ENCODE measurements at regions not wholly inside any gene's neighbourhood (a gene's known extent, or its start where the extent isn't known, plus 50 kb on each side); places are given as distances from the start of the nearest gene placed in this dataset.
A peak's percentile ranks its signal among the peaks of the same experiment; 100 is the strongest.

DNA sequence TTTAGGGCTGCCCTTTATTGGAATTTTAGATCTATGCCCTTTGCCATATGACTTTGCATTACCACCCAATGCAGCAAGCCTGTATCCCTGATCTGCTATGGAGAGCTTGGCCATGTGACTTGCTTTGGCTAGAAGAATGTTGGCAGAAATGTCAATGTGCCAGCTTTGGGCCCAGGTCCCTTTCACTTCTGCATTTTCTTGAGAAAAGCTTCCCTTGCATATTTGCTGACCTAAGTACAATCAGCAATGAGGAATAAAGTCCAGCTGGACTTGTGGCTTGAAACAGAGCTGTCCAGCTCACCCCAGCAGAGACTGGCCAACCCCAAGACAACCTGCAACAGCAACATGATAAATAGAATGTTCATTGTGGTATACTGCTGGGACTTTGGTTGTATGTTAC is 135.9 kb downstream of the PAH start:
- Mint-ChIP-seq H3K9me3 (ENCODE audit: low read depth, unreplicated experiment) (no peaks in the 10 kb centered on the region), H3K4me1 (ENCODE audit: low read depth, unreplicated experiment) (no peaks in the 10 kb centered on the region), H3K36me3 (ENCODE audit: insufficient read depth, unreplicated experiment) (no peaks in the 10 kb centered on the region), H3K4me3 (ENCODE audit: low read depth, unreplicated experiment) (no peak overlapping the region), H3K27ac (ENCODE audit: unreplicated experiment) (no peak overlapping the region), H3K27me3 (ENCODE audit: unreplicated experiment) (no peaks in the 10 kb centered on the region)
- intact Hi-C loops (cut with micrococcal nuclease; ENCODE audit: unreplicated experiment): no loop called here
- TF ChIP-seq, protein P1, sequence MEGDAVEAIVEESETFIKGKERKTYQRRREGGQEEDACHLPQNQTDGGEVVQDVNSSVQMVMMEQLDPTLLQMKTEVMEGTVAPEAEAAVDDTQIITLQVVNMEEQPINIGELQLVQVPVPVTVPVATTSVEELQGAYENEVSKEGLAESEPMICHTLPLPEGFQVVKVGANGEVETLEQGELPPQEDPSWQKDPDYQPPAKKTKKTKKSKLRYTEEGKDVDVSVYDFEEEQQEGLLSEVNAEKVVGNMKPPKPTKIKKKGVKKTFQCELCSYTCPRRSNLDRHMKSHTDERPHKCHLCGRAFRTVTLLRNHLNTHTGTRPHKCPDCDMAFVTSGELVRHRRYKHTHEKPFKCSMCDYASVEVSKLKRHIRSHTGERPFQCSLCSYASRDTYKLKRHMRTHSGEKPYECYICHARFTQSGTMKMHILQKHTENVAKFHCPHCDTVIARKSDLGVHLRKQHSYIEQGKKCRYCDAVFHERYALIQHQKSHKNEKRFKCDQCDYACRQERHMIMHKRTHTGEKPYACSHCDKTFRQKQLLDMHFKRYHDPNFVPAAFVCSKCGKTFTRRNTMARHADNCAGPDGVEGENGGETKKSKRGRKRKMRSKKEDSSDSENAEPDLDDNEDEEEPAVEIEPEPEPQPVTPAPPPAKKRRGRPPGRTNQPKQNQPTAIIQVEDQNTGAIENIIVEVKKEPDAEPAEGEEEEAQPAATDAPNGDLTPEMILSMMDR (IDR thresholded peaks at IDR 0.05; ENCODE audit: unreplicated experiment): no peak
- BruUV-seq (replicated peaks): no TSS peak
- no peak for DNase-seq
- CTCF ChIA-PET: interaction anchor here (0.7 kb wide), 1 partner anchor 481 kb away, joined by 4 read pairs; no protein-coding TSS in a partner anchor

DNA sequence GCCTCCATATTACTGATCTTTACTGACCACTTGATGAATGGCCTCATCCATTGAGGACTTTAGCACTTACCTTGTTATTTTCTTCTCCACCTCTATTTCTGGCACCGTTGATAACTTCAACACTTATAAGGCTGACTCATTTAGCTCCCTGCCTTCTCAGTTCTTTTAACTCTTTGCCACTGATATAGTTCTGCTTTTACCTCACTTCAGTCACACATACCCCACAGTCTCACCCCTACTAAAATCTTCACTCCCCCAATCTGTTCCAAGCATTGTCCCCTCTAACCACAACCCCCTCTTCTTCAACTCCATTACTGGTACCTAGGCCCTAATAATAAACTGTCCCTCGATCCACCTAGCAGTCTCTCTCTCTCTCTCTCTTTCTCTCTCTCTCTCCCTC is 141.0 kb downstream of the PAH start:
- H3K4me3 Mint-ChIP-seq (ENCODE audit: low read depth, unreplicated experiment): no peak overlapping the region
- CTCF ChIA-PET: no interaction called here
- TF ChIP-seq, protein P1 (IDR thresholded peaks at IDR 0.05; ENCODE audit: unreplicated experiment): no peak
- intact Hi-C loops (cut with micrococcal nuclease; ENCODE audit: unreplicated experiment): no loop called here
- H3K36me3 Mint-ChIP-seq (ENCODE audit: insufficient read depth, unreplicated experiment): no peaks in the 10 kb centered on the region
- no TSS peak for BruUV-seq (replicated peaks)
- H3K4me1 Mint-ChIP-seq (ENCODE audit: low read depth, unreplicated experiment): no peaks in the 10 kb centered on the region
- H3K9me3 Mint-ChIP-seq (ENCODE audit: low read depth, unreplicated experiment): no peaks in the 10 kb centered on the region
- no peak overlapping the region for H3K27ac Mint-ChIP-seq (ENCODE audit: unreplicated experiment)
- DNase-seq: no peak
- peaks cover 4% of the 10 kb centered on the region for H3K27me3 Mint-ChIP-seq (ENCODE audit: unreplicated experiment)

DNA sequence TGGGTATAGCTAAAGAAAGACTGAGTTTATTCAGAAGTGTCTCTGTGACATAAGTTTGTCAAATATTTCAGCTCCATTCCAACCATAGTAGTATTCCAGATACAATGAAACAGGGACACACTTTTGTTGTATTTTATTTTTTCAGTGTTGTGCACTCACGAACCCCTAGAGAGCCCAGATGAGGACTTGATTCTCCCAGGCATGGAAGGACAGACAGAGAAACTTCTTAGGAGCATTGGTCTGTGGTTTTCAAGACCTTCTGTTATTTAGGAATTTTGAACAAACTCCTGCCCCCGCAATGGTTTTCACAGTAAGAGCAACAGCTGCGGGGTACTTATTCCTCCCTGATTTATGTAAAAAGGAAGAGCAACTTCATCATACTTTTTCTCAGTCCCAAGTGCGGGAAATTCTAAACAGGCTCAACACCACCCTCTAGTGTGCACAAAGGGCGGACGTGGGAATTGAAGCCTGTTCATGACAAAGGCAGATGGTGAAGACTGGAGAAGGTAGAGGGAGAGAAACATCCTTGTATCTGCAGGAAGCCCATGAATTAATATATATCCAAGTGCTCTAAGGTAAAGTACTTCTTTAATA is 147.6 kb downstream of the PAH start:
- Mint-ChIP-seq H3K36me3 (ENCODE audit: insufficient read depth, unreplicated experiment) (no peaks in the 10 kb centered on the region), H3K9me3 (ENCODE audit: low read depth, unreplicated experiment) (no peaks in the 10 kb centered on the region), H3K27ac (ENCODE audit: unreplicated experiment) (no peak overlapping the region), H3K4me3 (ENCODE audit: low read depth, unreplicated experiment) (no peak overlapping the region), H3K27me3 (ENCODE audit: unreplicated experiment) (peaks cover 14% of the 10 kb centered on the region), H3K4me1 (ENCODE audit: low read depth, unreplicated experiment) (no peaks in the 10 kb centered on the region)
- CTCF ChIA-PET: no interaction called here
- TF ChIP-seq, protein P1 (IDR thresholded peaks at IDR 0.05; ENCODE audit: unreplicated experiment): peak; percentile 63
- DNase-seq: peak; percentile 69
- intact Hi-C loops (cut with micrococcal nuclease; ENCODE audit: unreplicated experiment): loop anchor here (1.0 to 5.0 kb wide), 3 partner anchors 42 to 829 kb away; no protein-coding TSS in a partner anchor
- no TSS peak for BruUV-seq (replicated peaks)

DNA sequence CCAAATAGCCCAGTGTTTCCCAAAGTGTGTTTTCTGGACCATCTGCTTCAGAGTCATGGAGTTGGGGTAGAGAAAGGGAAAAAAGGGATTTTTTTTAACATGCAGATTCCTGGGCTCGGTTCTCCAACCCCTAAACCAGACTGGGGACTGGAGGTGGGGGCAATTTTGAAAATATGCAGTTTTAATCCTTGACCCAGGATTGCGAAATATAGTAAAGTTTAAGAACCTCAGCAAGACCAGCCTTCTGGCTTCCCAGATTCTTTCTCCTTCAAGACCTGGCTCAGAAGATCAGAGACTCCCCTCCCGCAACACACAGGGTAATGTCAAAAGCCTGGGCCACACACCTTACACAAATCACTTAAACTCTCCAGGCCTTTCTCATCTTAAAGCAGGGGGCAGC is 150.1 kb downstream of the PAH start:
- intact Hi-C loops (cut with micrococcal nuclease; ENCODE audit: unreplicated experiment): loop anchor here (5.0 kb wide), 1 partner anchor 670 kb away; no protein-coding TSS in a partner anchor
- CTCF ChIA-PET: interaction anchor here (1.6 kb wide), 1 partner anchor 44 kb away, joined by 7 read pairs; no protein-coding TSS in a partner anchor
- Mint-ChIP-seq H3K27me3 (ENCODE audit: unreplicated experiment) (peaks cover 14% of the 10 kb centered on the region), H3K36me3 (ENCODE audit: insufficient read depth, unreplicated experiment) (no peaks in the 10 kb centered on the region), H3K4me1 (ENCODE audit: low read depth, unreplicated experiment) (no peaks in the 10 kb centered on the region), H3K4me3 (ENCODE audit: low read depth, unreplicated experiment) (no peak overlapping the region), H3K9me3 (ENCODE audit: low read depth, unreplicated experiment) (no peaks in the 10 kb centered on the region), H3K27ac (ENCODE audit: unreplicated experiment) (no peak overlapping the region)
- no TSS peak for BruUV-seq (replicated peaks)
- TF ChIP-seq, protein P1 (IDR thresholded peaks at IDR 0.05; ENCODE audit: unreplicated experiment): no peak
- no peak for DNase-seq
